H9 (cell line): ENCODE measurements at regions not wholly inside any gene's neighbourhood (a gene's known extent, or its start where the extent isn't known, plus 50 kb on each side); places are given as distances from the start of the nearest gene placed in this dataset.

Experiments
- DNase-seq: peaks from one replicate; pipeline ENCODE4 v3.0.0-alpha.2; 2017
- H2AFZ ChIP-seq: one replicate; pipeline ENCODE4 v1.6.1; 2013; ENCODE audit warnings: mild to moderate bottlenecking, low read length, control low read depth, moderate library complexity
- H2AK5ac ChIP-seq: 2 replicates; pipeline ENCODE4 v1.6.1; 2013; ENCODE audit warnings: low read length, control low read depth, mixed read lengths; ENCODE audit not compliant: insufficient read length
- H2BK120ac ChIP-seq: one replicate; pipeline ENCODE4 v1.6.1; 2013; ENCODE audit warnings: low read depth, mild to moderate bottlenecking, low read length, control low read depth, inconsistent platforms; ENCODE audit not compliant: poor library complexity, severe bottlenecking
- H2BK12ac ChIP-seq: 2 replicates; pipeline ENCODE4 v1.6.1; 2013; ENCODE audit warnings: low read length, control low read depth, mixed read lengths, low read depth; ENCODE audit not compliant: insufficient read length
- H2BK15ac ChIP-seq: 2 replicates; pipeline ENCODE4 v1.6.1; 2013; ENCODE audit warnings: low read depth, low read length, control low read depth
- H2BK20ac ChIP-seq: one replicate; pipeline ENCODE4 v1.6.1; 2013; ENCODE audit warnings: low read depth, mild to moderate bottlenecking, low read length, control low read depth, inconsistent platforms; ENCODE audit not compliant: poor library complexity, severe bottlenecking
- H2BK5ac ChIP-seq: 2 replicates; pipeline ENCODE4 v1.6.1; 2013; ENCODE audit warnings: low read length, control low read depth, mixed read lengths; ENCODE audit not compliant: insufficient read length
- H3K14ac ChIP-seq: 2 replicates; pipeline ENCODE4 v1.6.1; 2013; ENCODE audit warnings: low read length, control low read depth; ENCODE audit not compliant: insufficient read depth
- H3K18ac ChIP-seq: 2 replicates; pipeline ENCODE4 v1.6.1; 2013; ENCODE audit warnings: low read depth, mild to moderate bottlenecking, mixed read lengths, low read length, control low read depth; ENCODE audit not compliant: insufficient read length
- H3K23ac ChIP-seq: 2 replicates; pipeline ENCODE4 v1.6.1; 2013; ENCODE audit warnings: low read length, control low read depth, mixed read lengths, low read depth; ENCODE audit not compliant: insufficient read length
- H3K23me2 ChIP-seq: 2 replicates; pipeline ENCODE4 v1.6.1; 2013; ENCODE audit warnings: low read depth, mild to moderate bottlenecking, mixed read lengths, low read length, control low read depth; ENCODE audit not compliant: insufficient read length, poor library complexity, severe bottlenecking
- H3K27ac ChIP-seq: 2 replicates; pipeline ENCODE4 v1.5.1; 2013; ENCODE audit warnings: low read length, control low read depth, mixed read lengths, low read depth; ENCODE audit not compliant: insufficient read length
- H3K27me3 ChIP-seq: 2 replicates; pipeline ENCODE4 v1.6.1; 2013; ENCODE audit warnings: low read length, control low read depth, inconsistent platforms; ENCODE audit not compliant: insufficient read depth
- H3K4ac ChIP-seq: 2 replicates; pipeline ENCODE4 v1.6.1; 2013; ENCODE audit warnings: low read depth, mild to moderate bottlenecking, control low read depth, inconsistent platforms, low read length, moderate library complexity
- H3K4me1 ChIP-seq: 2 replicates; pipeline ENCODE4 v1.6.1; 2013; ENCODE audit warnings: low read length, control low read depth, inconsistent platforms; ENCODE audit not compliant: insufficient read depth
- H3K4me2 ChIP-seq: 2 replicates; pipeline ENCODE4 v1.6.1; 2013; ENCODE audit warnings: low read length, control low read depth, mixed read lengths; ENCODE audit not compliant: insufficient read length, insufficient read depth
- H3K56ac ChIP-seq: 2 replicates; pipeline ENCODE4 v1.6.1; 2013; ENCODE audit warnings: low read depth, mild to moderate bottlenecking, mixed read lengths, low read length, control low read depth; ENCODE audit not compliant: insufficient read length
- H3K79me1 ChIP-seq: 2 replicates; pipeline ENCODE4 v1.6.1; 2013; ENCODE audit warnings: low read depth, mild to moderate bottlenecking, moderate library complexity, low read length, control low read depth, inconsistent platforms; ENCODE audit not compliant: insufficient read depth, poor library complexity, severe bottlenecking
- H3K79me2 ChIP-seq: 2 replicates; pipeline ENCODE4 v1.6.1; 2013; ENCODE audit warnings: low read length, control low read depth, inconsistent platforms; ENCODE audit not compliant: insufficient read depth
- H3K9ac ChIP-seq: 2 replicates; pipeline ENCODE4 v1.6.1; 2013; ENCODE audit warnings: low read length, control low read depth, mixed read lengths; ENCODE audit not compliant: insufficient read length; ENCODE audit errors: extremely low read depth
- H3K9me3 ChIP-seq: one replicate; pipeline ENCODE4 v1.6.1; 2013; ENCODE audit warnings: low read depth, low read length, inconsistent platforms; ENCODE audit not compliant: control insufficient read depth
- H3T11ph ChIP-seq: one replicate; pipeline ENCODE4 v1.6.1; 2013; ENCODE audit warnings: mild to moderate bottlenecking, low read length, control low read depth, inconsistent platforms
- H4K20me1 ChIP-seq: one replicate; pipeline ENCODE4 v1.6.1; 2013; ENCODE audit not compliant: control insufficient read depth, insufficient read length, insufficient read depth
- H4K5ac ChIP-seq: 2 replicates; pipeline ENCODE4 v1.6.1; 2013; ENCODE audit warnings: low read depth, mild to moderate bottlenecking, mixed read lengths, low read length, control low read depth; ENCODE audit not compliant: insufficient read length
- H4K8ac ChIP-seq: replicated peaks from 2 replicates; pipeline ENCODE4 v1.6.1; 2013; ENCODE audit warnings: low read length, control low read depth, mixed read lengths, low read depth; ENCODE audit not compliant: insufficient read length
- H4K91ac ChIP-seq: 2 replicates; pipeline ENCODE4 v1.6.1; 2013; ENCODE audit warnings: low read depth, mild to moderate bottlenecking, moderate library complexity, mixed read lengths, low read length, control low read depth; ENCODE audit not compliant: insufficient read length
- H3K27ac Mint-ChIP-seq, 3 experiments: 2 replicates in 2 of 3; 3 replicates in 1 of 3; pipeline ENCODE4 v1.8.0; 2020 to 2021; ENCODE audit warnings: mixed read lengths in 3 of 3, mild to moderate bottlenecking in 1 of 3, moderate library complexity in 1 of 3
- H3K27me3 Mint-ChIP-seq: 2 replicates; pipeline ENCODE4 v1.8.0; 2021; ENCODE audit warnings: low read depth, mild to moderate bottlenecking, moderate library complexity, mixed read lengths
- H3K36me3 Mint-ChIP-seq, 3 experiments: 2 replicates in 2 of 3; 3 replicates in 1 of 3; pipeline ENCODE4 v1.8.0; 2020 to 2021; ENCODE audit warnings: low read depth in 3 of 3, mixed read lengths in 3 of 3; ENCODE audit not compliant: insufficient read depth in 1 of 3
- H3K4me1 Mint-ChIP-seq, 2 experiments: 2 replicates each; pipeline ENCODE4 v1.8.0; 2020; ENCODE audit warnings: mixed read lengths in 2 of 2
- H3K4me3 Mint-ChIP-seq, 2 experiments: 2 replicates in 1 of 2; 3 replicates in 1 of 2; pipeline ENCODE4 v1.8.0; 2020 to 2021; ENCODE audit warnings: mild to moderate bottlenecking in 2 of 2, mixed read lengths in 2 of 2, moderate library complexity in 1 of 2
- H3K9me3 Mint-ChIP-seq, 2 experiments: 2 replicates in 1 of 2; 3 replicates in 1 of 2; pipeline ENCODE4 v1.8.0; 2020; ENCODE audit warnings: mild to moderate bottlenecking in 2 of 2, mixed read lengths in 2 of 2, moderate library complexity in 1 of 2
- CTCF ChIP-seq: fragments of 200-600 bp; sonication (generic); conservative IDR thresholded peaks from 3 replicates; pipeline ENCODE4 v1.8.0; 2021; ENCODE audit warnings: antibody characterized with exemption, mild to moderate bottlenecking

GRCh38 chr7:85561706-85562105 is 374.9 kb upstream of the SEMA3D start:
- Histone ChIP-seq H3T11ph (no peak overlapping the region), H2BK5ac (no peak overlapping the region), H2BK20ac (no peak overlapping the region), H3K4me1 (no peaks in the 10 kb centered on the region), H4K91ac (no peak overlapping the region), H3K27me3 (no peaks in the 10 kb centered on the region), H2AK5ac (no peak overlapping the region), H3K27ac (no peak overlapping the region), H3K56ac (no peak overlapping the region), H4K8ac (no peak overlapping the region), H3K18ac (no peak overlapping the region), H3K14ac (no peak overlapping the region), H2BK15ac (no peak overlapping the region), H3K23ac (no peak overlapping the region), H2BK12ac (no peak overlapping the region), H4K20me1 (no peaks in the 10 kb centered on the region), H3K23me2 (no peaks in the 10 kb centered on the region), H2BK120ac (no peak overlapping the region), H3K4me2 (no peak overlapping the region), H3K79me1 (no peaks in the 10 kb centered on the region), H3K79me2 (no peaks in the 10 kb centered on the region), H4K5ac (no peak overlapping the region), H3K4ac (no peak overlapping the region), H3K9me3 (no peaks in the 10 kb centered on the region), H2AFZ (no peak overlapping the region), H3K9ac (no peak overlapping the region)
- H3K27ac Mint-ChIP-seq: no peak overlapping the region
- no peaks in the 10 kb centered on the region for H3K4me1 Mint-ChIP-seq
- no peaks in the 10 kb centered on the region for H3K36me3 Mint-ChIP-seq
- H3K27me3 Mint-ChIP-seq: no peaks in the 10 kb centered on the region
- DNase-seq: no peak
- no peak overlapping the region for H3K4me3 Mint-ChIP-seq
- no peak for TF ChIP-seq CTCF
- H3K9me3 Mint-ChIP-seq: no peaks in the 10 kb centered on the region
